KMS-11 (cell line): ENCODE measurements at regions not wholly inside any gene's neighbourhood (a gene's known extent, or its start where the extent isn't known, plus 50 kb on each side); places are given as distances from the start of the nearest gene placed in this dataset.

Experiments used
- H2AFZ ChIP-seq: fragments of 200-600 bp; sonication (generic); 2 replicates; pipeline ENCODE4 v1.6.1; 2016; ENCODE audit warnings: antibody characterized with exemption, mixed run types, low read depth
- H3K27ac ChIP-seq: fragments of 200-600 bp; sonication (generic); 2 replicates; pipeline ENCODE4 v1.6.1; 2016; ENCODE audit warnings: mild to moderate bottlenecking, mixed run types
- H3K27me3 ChIP-seq: fragments of 200-600 bp; sonication (generic); 2 replicates; pipeline ENCODE4 v1.6.1; 2017; ENCODE audit warnings: mild to moderate bottlenecking, low read depth, mixed run types, moderate library complexity; ENCODE audit not compliant: insufficient read depth
- H3K36me3 ChIP-seq: fragments of 200-600 bp; sonication (generic); 2 replicates; pipeline ENCODE4 v1.6.1; 2017; ENCODE audit warnings: mild to moderate bottlenecking, mixed run types; ENCODE audit not compliant: insufficient read depth
- H3K4me1 ChIP-seq: fragments of 200-600 bp; sonication (generic); 2 replicates; pipeline ENCODE4 v1.6.1; 2016; ENCODE audit warnings: mild to moderate bottlenecking, low read depth, mixed run types; ENCODE audit not compliant: poor library complexity, severe bottlenecking
- H3K4me2 ChIP-seq: fragments of 200-600 bp; sonication (generic); 2 replicates; pipeline ENCODE4 v1.7.0; 2016; ENCODE audit warnings: mild to moderate bottlenecking, mixed run types
- H3K4me3 ChIP-seq: fragments of 200-600 bp; sonication (generic); IDR thresholded peaks from 2 replicates; pipeline ENCODE4 v1.6.1; 2017; ENCODE audit warnings: low read depth, low read length, mixed read lengths; ENCODE audit not compliant: insufficient read depth
- H3K79me2 ChIP-seq: fragments of 200-600 bp; sonication (generic); 2 replicates; pipeline ENCODE4 v1.6.1; 2016; ENCODE audit warnings: low read depth, mixed run types; ENCODE audit not compliant: insufficient read depth
- H3K9ac ChIP-seq: fragments of 200-600 bp; sonication (generic); 2 replicates; pipeline ENCODE4 v1.6.1; 2016; ENCODE audit warnings: mild to moderate bottlenecking, mixed run types
- H4K20me1 ChIP-seq: fragments of 200-600 bp; sonication (generic); 2 replicates; pipeline ENCODE4 v1.6.1; 2016; ENCODE audit warnings: mild to moderate bottlenecking, mixed run types; ENCODE audit not compliant: insufficient read depth
- TF ChIP-seq, protein P1 (sequence below): fragments of 200-600 bp; sonication (generic); conservative IDR thresholded peaks from 2 replicates; pipeline ENCODE4 v1.6.1; 2017; ENCODE audit warnings: low read depth, mild to moderate bottlenecking, antibody characterized with exemption, low read length, moderate library complexity, mixed read lengths

DNA sequence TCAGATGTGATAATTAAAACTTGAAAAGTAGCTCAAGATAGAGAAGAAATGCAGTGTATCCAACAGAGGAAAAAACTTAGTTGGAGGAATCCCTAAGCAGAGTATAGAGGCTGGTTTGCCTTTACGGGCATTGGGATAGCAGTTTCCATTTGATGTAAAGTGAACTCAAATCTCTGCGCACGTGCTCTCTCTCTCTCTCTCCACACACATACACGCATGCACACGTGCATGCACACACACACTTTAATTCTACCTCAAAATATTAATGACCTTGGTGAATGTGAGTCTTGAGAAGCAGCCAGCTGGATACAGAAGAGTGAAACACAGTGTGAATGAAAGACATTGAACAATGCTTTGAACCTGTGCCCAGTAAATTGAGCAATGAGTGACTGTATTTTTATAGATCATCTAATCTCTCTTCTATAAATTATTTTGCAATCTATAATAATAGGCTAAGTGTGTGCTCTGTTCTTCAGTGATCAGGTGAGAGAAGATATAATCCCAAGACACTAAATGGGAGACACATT is 247.7 kb upstream of the FAM83B start:
- TF ChIP-seq, protein P1, sequence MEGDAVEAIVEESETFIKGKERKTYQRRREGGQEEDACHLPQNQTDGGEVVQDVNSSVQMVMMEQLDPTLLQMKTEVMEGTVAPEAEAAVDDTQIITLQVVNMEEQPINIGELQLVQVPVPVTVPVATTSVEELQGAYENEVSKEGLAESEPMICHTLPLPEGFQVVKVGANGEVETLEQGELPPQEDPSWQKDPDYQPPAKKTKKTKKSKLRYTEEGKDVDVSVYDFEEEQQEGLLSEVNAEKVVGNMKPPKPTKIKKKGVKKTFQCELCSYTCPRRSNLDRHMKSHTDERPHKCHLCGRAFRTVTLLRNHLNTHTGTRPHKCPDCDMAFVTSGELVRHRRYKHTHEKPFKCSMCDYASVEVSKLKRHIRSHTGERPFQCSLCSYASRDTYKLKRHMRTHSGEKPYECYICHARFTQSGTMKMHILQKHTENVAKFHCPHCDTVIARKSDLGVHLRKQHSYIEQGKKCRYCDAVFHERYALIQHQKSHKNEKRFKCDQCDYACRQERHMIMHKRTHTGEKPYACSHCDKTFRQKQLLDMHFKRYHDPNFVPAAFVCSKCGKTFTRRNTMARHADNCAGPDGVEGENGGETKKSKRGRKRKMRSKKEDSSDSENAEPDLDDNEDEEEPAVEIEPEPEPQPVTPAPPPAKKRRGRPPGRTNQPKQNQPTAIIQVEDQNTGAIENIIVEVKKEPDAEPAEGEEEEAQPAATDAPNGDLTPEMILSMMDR, result no peak
- H3K9ac ChIP-seq, result no peak overlapping the region
- no peak overlapping the region for H3K4me3 ChIP-seq
- H4K20me1 ChIP-seq, result no peaks in the 10 kb centered on the region
- no peaks in the 10 kb centered on the region for H3K4me1 ChIP-seq
- H3K79me2 ChIP-seq, result no peaks in the 10 kb centered on the region
- no peak overlapping the region for H3K4me2 ChIP-seq
- H3K27me3 ChIP-seq, result no peaks in the 10 kb centered on the region
- H3K27ac ChIP-seq, result no peak overlapping the region
- H3K36me3 ChIP-seq, result no peaks in the 10 kb centered on the region
- H2AFZ ChIP-seq, result no peak overlapping the region

DNA sequence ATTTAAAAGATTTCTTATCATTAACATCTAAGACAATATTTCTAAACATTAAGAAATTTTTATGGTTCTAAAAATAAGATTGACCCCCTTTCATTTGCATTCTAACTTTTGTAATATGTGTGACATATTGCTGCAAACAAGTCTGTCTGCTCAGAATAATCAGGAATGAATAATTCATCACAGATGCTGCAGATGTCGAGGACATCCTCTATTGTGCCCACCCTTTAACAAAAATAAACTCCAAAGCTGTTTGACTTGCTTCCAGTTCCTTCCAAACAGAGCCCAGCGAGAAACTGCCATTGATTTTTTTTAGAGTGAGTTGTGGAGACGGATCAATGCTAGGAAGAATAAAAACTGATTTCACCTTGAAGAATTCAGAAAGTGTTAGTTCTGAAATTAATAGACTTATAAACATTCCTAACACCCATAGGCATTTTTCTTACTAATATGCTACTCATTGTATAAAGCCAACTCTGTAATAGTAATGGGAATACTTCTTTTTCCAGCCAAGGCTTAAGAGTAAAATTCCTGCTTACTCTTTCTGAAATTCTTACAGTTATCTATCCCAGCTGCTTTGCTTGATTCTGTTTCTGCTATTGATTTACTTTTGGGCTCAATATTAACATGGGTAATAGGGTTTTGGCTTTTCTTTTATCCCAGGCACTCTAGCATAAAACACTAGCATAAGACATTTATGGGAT is 244.8 kb upstream of the FAM83B start:
- Histone ChIP-seq H3K4me1 (no peaks in the 10 kb centered on the region), H4K20me1 (no peaks in the 10 kb centered on the region), H3K27me3 (no peaks in the 10 kb centered on the region), H3K4me2 (no peak overlapping the region), H3K36me3 (no peaks in the 10 kb centered on the region), H3K9ac (no peak overlapping the region), H2AFZ (no peak overlapping the region), H3K4me3 (no peak overlapping the region), H3K27ac (no peak overlapping the region), H3K79me2 (no peaks in the 10 kb centered on the region)
- TF ChIP-seq, protein P1, result no peak

DNA sequence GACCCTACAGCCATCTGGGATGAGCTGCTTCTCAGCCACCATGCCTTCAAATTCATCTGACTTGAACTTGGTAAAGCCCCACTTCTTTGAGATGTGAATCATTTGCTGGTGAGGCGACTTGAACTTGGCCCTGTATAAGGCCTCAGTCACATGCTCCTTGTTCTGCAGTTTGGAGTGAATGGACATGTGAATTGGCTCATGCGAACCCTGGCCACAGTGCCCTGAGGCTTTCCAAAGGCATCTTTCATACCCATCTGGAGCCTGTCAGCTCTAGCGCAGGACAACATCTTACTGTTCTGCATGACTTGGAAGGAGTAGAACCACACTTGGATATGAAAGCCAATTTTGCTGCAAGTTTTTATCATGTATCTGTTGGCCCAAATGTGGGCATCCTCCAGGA is 244.0 kb upstream of the FAM83B start:
- Histone ChIP-seq H3K4me1 (no peaks in the 10 kb centered on the region), H3K79me2 (no peaks in the 10 kb centered on the region), H4K20me1 (no peaks in the 10 kb centered on the region), H3K9ac (no peak overlapping the region), H3K36me3 (no peaks in the 10 kb centered on the region), H3K4me2 (no peak overlapping the region), H3K4me3 (no peak overlapping the region), H2AFZ (no peak overlapping the region), H3K27me3 (no peaks in the 10 kb centered on the region), H3K27ac (no peak overlapping the region)
- TF ChIP-seq, protein P1, result no peak

DNA sequence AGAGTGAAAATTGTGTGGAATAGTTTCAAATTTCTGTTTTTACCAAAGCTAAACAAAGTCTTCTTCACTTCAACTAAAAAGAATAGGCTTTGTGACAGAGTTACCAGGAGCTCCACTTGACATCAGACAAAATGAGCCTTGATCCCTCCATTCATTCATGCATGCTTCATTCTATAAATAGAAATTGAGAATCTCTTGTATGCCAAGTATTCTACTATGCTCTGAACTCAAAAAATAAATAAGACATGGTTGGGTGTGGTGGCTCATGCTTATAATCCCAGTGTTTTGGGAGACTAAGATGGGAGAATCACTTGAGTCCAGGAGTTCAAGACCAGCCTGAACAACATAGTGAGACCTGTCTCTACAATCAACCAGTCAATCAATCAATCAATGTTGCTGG is 236.6 kb upstream of the FAM83B start:
- H4K20me1 ChIP-seq, result no peaks in the 10 kb centered on the region
- H2AFZ ChIP-seq, result no peak overlapping the region
- H3K27me3 ChIP-seq, result no peaks in the 10 kb centered on the region
- no peak overlapping the region for H3K4me3 ChIP-seq
- no peak overlapping the region for H3K9ac ChIP-seq
- H3K36me3 ChIP-seq, result no peaks in the 10 kb centered on the region
- H3K79me2 ChIP-seq, result no peaks in the 10 kb centered on the region
- no peak overlapping the region for H3K4me2 ChIP-seq
- TF ChIP-seq, protein P1, result no peak
- H3K27ac ChIP-seq, result no peak overlapping the region
- no peaks in the 10 kb centered on the region for H3K4me1 ChIP-seq
